GM19238 (cell line): ENCODE measurements at regions not wholly inside any gene's neighbourhood (a gene's known extent, or its start where the extent isn't known, plus 50 kb on each side); places are given as distances from the start of the nearest gene placed in this dataset.
"Not testable (repeated sequence)": the region's sequence is repeated elsewhere in the genome, so short reads cannot be mapped to it uniquely, and the experiment has no call there.

Experiments
- DNase-seq: peaks from one replicate; pipeline ENCODE4 v3.0.0; 2011; ENCODE audit warnings: low spot score; ENCODE audit not compliant: insufficient read length

DNA sequence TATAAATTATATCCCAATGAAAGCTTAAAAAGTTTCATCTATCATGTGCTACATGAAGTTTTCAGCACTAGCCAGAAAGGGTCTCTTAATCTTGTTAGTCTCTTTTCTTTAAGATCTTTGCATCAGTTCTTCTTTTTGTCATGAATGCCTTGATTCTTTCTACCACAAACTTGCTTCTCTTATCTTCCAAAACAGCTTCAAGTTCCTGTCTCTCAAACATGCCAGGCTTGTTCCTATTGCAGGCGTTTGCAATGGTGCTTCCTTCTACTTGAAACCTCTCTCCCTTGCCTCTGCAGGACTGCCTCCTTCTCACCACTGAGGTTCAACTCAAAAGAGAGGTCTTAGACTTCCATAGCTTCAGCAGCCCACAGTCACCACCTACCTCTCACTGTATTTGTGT lies 104.3 kb upstream of the FRMD4B start:
- no peak for DNase-seq

- no peak for DNase-seq
Observed at GRCh38 chr3:69488026-69488425, 102.1 kb upstream of the FRMD4B start.

DNA sequence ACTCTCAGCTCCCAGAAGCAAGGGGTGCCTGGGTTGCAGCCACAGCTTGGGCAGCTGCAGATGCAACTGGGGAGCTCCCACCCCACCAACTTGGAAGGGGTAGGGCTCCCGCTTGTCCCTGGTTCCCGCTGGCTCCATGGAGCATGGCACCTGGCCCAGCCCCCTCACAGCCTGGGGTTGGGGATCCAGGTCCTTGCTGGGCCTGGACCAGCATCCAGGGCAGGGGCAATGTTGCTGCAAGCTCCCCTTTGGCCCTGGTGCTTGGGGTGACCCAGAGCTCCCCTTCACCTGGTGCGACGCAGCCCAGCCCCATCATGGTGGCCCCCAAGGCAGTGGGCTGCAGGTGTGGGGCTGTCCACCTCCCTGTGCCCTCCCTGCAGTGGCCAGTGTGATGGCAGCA lies 99.6 kb upstream of the FRMD4B start:
- DNase-seq = no peak

DNA sequence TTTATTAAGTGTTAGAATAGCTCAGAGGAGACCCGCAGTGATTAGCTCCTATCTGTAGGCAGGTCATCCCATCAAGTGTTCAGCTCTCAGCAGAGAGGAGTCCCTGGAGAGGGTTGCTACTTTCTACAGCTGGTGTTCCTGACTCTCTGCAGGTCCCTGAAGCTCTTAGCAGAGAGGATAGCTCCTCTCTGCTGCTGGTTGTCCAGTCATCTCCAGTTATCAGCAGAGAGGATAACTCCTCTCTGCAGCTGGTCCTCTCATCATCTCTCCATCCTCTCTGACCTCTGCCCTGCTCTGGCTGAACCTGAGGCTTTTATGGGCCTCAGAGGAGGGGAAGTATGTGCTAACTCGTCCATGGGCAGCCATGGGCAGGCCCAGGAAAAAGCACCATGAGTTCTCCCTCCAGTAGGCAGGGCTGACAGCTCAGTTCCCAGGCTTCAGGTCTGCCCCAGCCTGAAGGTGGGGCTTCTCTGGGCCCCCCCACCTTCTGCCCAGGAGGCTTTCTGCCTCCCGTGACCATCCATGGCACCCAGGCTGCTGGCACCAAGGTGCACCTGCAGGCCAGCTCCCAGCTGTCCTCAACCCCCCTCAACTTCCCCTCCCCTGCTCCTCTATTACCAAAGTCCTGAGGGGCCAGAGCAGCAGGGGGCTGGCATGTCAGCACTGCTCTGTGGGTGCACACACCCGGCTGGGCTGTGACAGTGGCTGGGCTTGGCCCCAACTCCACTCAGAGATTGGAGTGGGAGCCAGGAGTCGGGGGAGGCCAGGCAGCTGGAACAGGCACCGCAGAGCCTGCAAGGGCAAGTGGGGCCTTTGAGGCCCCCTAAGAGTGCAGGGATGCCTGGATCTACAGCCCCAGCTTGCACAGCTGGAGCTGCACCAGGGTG lies 98.9 kb upstream of the FRMD4B start:
- DNase-seq = no peak

GRCh38 chr3:69483449-69483848 lies 97.6 kb upstream of the FRMD4B start:
- no peak for DNase-seq

GRCh38 chr3:69480986-69481385 lies 95.1 kb upstream of the FRMD4B start:
- not testable (repeated sequence) for DNase-seq

DNA sequence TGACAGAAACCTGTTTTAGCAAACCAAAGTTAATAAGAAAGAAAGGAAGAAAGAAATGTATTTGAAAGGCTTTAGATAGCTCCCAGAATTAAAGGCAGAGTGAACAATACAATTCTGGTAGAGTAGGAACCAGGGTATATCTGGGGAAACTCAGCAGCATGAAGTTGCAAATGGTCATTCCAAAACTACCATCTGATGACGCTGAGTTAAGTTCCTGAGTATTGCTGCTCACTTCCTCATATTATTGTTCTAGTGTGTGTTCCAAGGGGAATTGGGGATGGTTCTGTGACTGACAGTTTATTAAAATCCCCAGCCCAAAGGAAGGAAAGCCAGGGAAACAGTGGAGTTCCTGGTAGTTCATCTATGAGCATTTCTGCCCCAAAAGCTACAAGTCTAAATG lies 88.3 kb upstream of the FRMD4B start:
- no peak for DNase-seq

- DNase-seq = no peak
Observed at GRCh38 chr3:69472093-69472492, 86.2 kb upstream of the FRMD4B start.

DNA sequence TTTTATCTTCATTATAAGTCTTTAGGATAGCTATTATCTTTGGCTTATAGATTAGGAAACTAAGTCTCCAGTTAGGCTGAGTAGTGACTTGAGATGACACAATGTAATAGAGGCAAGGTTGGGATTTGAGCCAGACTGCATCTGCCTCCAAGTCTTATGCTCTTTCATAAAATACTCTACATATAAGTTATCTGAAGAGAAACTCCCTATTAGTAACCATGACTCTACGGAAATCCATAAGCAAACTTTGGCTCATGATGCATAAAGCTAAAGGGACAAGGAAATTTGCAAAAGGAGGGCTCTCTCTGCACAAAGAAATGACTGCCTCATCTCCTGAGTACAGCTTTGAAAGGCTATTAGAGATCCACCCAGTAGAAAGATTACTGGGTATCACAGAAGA lies 77.6 kb upstream of the FRMD4B start:
- no peak for DNase-seq

GRCh38 chr3:69462826-69463100 lies 76.9 kb upstream of the FRMD4B start:
- no peak for DNase-seq

- DNase-seq = no peak
Observed at GRCh38 chr3:69462022-69462825, 76.3 kb upstream of the FRMD4B start.

GRCh38 chr3:69460034-69460433 lies 74.1 kb upstream of the FRMD4B start:
- no peak for DNase-seq

DNA sequence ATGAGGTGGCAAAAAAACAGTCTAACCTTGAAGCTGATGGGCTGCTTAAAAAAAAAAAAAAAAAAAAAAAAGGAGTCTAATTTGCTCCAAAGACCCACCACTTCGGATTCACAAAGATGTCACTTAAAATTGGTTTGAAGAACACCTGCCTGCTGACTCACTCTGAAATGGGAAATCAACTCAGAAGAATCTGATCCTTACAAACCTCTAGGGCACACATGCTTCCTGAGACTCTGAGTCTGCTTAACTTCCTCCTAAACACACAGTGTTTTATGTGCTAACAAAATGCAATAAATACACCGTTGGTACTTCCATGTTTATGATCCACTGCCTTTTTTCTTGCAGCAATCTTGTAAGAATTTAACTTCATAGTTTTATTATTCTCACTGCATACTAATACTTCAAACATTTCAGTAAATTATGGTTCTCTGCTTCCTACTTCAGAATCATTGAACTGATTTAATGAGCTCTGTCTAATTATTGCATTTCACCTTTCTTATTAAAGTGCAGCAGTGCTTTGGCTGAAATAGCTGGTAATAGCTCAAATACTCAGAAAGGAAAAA lies 73.0 kb upstream of the FRMD4B start:
- DNase-seq = no peak

DNA sequence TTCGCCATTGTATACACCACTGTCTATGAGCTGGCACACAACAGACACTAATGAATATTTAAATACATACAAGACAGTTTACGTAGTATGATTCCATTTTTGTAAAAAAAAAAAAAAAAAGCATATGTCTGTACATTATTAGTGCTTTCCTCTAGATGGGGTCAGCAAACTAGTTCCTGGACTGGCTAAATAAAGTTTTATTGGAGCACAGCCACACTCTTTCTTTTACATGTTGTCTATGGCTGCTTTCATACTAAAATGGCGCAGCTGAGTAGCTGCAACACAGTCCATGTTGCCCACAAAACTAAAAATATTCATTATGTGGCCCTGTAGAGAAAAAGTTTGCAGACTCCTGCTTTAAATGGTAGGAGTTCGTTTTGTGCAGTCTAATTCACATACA lies 70.7 kb upstream of the FRMD4B start:
- DNase-seq = no peak

DNA sequence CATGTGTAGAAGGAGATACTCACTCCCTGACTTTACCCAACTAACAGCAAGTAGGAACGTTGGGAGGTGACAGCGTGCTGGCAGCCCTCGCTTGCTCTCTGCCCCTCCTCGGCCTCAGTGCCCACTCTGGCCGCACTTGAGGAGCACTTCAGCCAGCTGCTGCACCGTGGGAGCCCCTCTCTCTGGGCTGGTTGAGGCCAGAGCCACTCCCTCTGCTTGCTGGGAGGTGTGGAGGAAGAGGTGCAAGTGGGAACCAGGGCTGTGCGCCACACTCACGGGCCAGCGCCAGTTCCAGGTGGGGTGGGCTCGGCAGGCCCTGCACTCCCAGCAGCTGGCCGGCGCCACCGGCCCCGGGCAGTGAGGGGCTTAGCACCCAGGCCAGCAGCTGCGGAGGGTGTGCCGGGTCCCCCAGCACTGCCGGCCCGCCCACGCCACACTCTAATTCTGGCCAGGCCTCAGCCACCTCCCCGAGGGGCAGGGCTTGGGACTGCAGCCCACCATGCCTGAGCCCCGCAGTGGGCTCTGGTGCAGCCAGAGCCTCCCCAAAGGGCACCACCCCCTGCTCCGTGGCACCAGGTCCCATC lies 68.4 kb upstream of the FRMD4B start:
- no peak for DNase-seq

DNA sequence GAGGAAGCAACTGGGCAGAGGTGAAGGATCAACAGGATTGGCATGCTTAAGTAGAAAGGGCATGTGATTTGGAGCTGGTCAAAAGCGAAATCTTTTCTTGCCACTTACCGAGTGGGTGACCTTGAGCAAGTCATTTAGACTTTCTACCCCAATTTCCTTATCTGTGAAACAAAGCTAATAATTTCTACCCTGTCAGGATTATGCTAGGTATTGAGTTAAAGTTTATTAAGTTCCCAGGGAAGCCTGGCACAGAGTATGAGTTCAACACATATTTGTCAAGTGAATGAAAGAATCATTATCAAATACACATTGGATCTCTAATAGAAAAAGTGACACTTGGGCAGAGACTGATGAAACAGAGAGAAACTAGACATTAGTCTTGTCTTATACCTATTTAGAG lies 66.4 kb upstream of the FRMD4B start:
- no peak for DNase-seq

GRCh38 chr3:69451594-69451993 lies 65.7 kb upstream of the FRMD4B start:
- DNase-seq = no peak

GRCh38 chr3:69448877-69449276 lies 63.0 kb upstream of the FRMD4B start:
- no peak for DNase-seq

DNA sequence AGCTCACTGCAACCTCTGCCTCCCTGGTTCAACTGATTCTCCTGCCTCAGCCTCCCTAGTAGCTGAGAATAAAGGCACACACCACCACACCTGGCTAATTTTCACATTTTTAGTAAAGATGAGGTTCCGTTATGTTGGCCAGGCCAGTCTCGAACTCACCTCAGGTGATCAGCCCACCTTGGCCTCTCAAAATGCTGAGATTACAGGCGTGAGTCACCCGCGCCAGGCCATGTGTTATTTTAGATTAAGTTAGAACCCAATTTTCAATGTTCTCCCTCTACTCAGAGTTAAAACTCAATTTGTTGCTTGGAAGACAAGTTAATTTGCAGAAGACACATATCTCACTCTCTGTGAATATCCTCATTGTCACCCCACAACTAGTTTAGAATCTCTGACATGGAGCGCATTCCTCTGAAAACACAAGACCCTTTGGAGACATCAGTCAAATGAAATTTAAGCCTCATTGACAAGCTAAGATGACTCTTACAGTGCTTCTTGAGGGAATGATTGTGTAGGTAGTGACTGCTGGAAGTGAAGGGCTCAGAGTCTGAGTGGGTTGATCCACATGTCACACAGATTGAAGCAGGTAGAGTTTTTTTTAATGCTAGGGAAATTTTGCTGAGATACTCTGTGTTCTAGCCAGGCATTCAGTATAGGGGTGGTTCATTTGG lies 60.6 kb upstream of the FRMD4B start:
- no peak for DNase-seq

- DNase-seq = no peak
Observed at GRCh38 chr3:69445498-69445897, 59.6 kb upstream of the FRMD4B start.

DNA sequence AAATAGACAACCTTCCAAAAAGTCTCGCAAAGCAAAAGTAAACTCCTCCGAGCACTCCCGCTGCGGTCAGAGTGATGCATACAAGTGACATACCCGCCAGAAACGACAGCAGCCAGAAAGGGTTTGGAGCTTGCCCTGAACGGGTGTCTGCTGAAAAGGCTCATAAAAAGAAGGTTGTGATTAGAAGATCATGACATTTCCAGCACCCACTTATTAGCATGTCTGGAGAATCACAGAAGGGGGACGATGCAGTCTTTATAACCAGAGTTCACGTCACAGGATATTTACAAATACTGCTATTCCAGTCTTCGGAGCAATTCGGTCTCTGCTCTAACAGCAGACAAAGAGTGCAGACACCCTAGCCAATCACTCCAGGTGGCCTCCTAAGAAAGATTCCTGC lies 59.1 kb upstream of the FRMD4B start:
- no peak for DNase-seq

- DNase-seq = no peak
Observed at GRCh38 chr3:69443457-69443920, 57.6 kb upstream of the FRMD4B start.
